ENCODE measurements at regions not wholly inside any gene's neighbourhood (a gene's known extent, or its start where the extent isn't known, plus 50 kb on each side); places are given as distances from the start of the nearest gene placed in this dataset.

DNA sequence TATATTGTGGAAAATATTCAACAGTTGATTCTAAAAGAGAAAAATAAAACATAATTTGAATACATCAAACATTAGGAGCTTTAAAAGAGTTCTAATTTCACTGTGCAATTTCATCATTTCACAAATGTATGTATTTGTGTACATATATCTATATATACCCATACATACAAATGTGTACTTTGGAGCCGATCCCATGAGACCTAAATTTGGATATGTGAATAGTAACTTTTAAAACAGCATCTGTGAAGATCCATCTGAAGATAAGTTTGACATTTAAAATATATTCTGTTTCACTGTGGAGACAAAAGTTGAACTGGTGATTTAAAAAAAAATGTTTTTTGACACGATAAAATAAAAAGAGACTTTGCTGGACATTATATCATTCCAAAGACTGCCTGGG, 374.0 kb downstream of the TMA16 start:
- no peak for DNase-seq (ENCODE audit: low read depth, low spot score)
- POLR2A ChIA-PET = no interaction called here
- CTCF ChIA-PET = no interaction called here
- TF ChIP-seq, protein P1, sequence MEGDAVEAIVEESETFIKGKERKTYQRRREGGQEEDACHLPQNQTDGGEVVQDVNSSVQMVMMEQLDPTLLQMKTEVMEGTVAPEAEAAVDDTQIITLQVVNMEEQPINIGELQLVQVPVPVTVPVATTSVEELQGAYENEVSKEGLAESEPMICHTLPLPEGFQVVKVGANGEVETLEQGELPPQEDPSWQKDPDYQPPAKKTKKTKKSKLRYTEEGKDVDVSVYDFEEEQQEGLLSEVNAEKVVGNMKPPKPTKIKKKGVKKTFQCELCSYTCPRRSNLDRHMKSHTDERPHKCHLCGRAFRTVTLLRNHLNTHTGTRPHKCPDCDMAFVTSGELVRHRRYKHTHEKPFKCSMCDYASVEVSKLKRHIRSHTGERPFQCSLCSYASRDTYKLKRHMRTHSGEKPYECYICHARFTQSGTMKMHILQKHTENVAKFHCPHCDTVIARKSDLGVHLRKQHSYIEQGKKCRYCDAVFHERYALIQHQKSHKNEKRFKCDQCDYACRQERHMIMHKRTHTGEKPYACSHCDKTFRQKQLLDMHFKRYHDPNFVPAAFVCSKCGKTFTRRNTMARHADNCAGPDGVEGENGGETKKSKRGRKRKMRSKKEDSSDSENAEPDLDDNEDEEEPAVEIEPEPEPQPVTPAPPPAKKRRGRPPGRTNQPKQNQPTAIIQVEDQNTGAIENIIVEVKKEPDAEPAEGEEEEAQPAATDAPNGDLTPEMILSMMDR (IDR thresholded peaks at IDR 0.05; ENCODE audit: insufficient read depth, low read length, missing control alignments) = no peak
- H3K4me3 ChIP-seq (ENCODE audit: low read depth, low read length) = no peak overlapping the region

DNA sequence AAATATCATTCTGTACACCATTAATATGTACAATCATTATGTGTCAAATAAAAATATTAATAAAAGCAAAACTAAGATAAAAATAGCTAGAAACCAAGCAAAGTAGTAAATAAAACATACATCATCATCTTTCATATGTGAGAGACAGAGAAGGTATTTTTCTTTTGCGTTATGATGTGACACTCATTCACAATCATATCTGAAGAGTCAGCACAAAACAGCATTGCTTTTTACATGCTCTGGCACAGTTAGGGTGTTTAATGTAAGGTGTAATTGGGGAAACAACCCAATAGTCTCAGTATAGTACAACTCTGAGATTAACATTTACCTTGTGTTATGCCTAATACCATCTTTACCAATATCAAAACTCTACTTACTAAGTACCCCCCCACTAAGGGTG, 376.6 kb downstream of the TMA16 start:
- POLR2A ChIA-PET = no interaction called here
- TF ChIP-seq, protein P1 (IDR thresholded peaks at IDR 0.05; ENCODE audit: insufficient read depth, low read length, missing control alignments) = no peak
- DNase-seq (ENCODE audit: low read depth, low spot score) = no peak
- no peak overlapping the region for H3K4me3 ChIP-seq (ENCODE audit: low read depth, low read length)
- CTCF ChIA-PET = no interaction called here

DNA sequence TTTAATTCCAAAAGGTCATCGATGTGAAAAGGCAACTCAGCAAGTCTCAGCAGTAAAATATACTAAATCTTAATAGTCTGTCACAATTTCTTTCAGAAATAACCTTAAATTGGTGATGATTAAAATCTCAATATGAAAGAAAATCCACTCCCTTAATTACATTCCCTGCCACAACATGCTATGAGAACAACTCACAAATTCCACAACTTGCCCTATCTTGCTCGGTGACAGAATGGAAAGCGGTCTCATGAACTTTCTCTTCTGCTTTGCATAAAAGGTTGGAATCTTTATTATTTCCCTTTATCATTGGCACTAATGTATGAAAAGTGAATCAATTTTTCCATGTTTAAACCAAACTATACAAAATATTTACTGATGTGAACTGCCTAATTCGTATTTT, 380.8 kb downstream of the TMA16 start:
- TF ChIP-seq, protein P1 (IDR thresholded peaks at IDR 0.05; ENCODE audit: insufficient read depth, low read length, missing control alignments) = no peak
- POLR2A ChIA-PET = no interaction called here
- DNase-seq (ENCODE audit: low read depth, low spot score) = no peak
- CTCF ChIA-PET = no interaction called here
- no peak overlapping the region for H3K4me3 ChIP-seq (ENCODE audit: low read depth, low read length)

DNA sequence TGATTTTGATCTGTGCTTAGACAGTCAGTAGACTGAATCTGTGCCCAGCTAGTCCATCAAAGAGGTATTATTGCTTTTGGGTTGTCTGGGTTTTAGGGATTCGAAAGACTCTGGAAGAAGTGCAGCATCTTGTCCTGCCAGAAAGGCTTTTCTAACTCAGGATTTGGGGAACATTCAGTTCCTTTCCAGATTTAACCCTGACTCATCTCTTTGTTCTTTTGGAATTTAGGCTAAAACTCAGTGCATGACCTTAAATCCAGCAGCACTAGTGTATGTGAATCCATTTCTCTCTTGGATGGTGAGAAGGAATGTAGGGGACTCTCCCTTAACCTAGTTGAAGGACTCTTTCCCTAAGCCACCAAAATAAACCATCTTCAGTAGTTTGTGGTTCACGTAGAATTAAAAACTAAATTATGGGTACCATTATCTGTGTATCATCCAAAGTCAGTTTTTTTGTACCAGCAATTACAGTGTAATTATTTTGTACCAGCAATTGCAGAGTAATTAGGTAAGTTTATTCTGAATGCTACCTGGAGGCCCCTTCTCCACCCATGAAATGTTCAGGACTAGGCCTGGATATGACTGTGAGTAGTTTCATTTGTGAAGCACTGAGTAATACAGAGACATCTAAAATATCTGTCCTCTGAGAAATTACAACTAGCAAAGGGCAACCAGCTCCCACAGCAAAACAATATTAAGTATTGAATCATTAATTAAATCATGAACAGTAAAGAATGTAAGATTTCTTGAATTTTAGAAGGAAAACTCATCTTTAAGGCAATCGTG, 384.0 kb downstream of the TMA16 start:
- POLR2A ChIA-PET = no interaction called here
- no peak overlapping the region for H3K4me3 ChIP-seq (ENCODE audit: low read depth, low read length)
- TF ChIP-seq, protein P1 (IDR thresholded peaks at IDR 0.05; ENCODE audit: insufficient read depth, low read length, missing control alignments) = no peak
- CTCF ChIA-PET = no interaction called here
- DNase-seq (ENCODE audit: low read depth, low spot score) = no peak

DNA sequence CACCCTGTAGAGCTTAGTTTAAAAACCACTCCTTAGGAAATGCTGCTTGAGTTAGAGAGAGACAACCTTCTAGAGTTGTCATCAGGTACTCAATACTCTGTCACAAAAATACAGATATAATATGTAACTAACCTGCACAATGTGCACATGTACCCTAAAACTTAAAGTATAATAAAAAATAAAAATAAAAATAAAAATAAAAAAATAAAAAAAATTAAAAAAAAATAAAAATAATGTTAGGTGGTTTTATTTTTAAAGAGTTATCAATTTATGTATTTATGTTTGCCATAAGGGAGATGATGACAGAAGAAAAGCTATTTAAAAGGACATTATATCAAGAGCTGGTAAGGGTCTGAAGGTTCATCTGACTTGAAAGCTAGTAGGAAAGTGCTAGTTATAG, 397.9 kb downstream of the TMA16 start:
- no peak for DNase-seq (ENCODE audit: low read depth, low spot score)
- ChIA-PET POLR2A (no interaction called here), CTCF (no interaction called here)
- H3K4me3 ChIP-seq (ENCODE audit: low read depth, low read length) = no peak overlapping the region
- TF ChIP-seq, protein P1 (IDR thresholded peaks at IDR 0.05; ENCODE audit: insufficient read depth, low read length, missing control alignments) = no peak

DNA sequence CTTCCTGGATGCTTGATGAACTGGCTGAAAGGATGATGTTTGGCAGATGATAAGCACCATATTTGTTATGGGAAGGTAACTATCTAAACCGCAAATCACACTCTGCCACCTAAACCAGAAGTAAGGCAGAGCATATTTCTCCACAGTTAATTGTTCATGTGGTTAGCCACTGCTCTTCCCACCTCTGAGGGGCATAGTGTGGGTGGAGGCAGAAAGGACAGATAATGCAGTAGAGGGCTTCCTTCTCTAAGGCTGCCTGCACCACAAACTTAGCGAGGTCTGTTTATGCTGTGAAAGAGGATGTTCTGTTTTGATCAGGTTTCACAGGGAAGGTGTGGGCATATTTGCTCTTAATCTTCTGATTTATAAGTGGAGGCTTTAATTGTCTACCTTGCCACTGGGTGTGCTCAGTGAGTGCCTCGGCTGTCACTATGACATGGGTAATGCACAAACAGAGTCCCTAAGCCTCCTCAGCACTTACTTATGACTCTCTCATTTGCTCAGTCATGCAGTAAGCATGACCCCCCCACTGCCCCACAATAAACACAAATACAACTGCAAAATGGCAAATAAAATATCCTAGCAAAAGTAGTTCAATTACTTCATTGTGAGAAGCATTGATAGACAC, 401.0 kb downstream of the TMA16 start:
- TF ChIP-seq, protein P1 (IDR thresholded peaks at IDR 0.05; ENCODE audit: insufficient read depth, low read length, missing control alignments) = no peak
- no peak overlapping the region for H3K4me3 ChIP-seq (ENCODE audit: low read depth, low read length)
- POLR2A ChIA-PET = no interaction called here
- no peak for DNase-seq (ENCODE audit: low read depth, low spot score)
- CTCF ChIA-PET = no interaction called here

Measured in AG04449 (cell line).